Liver (tissue), 8 donors: ENCODE measurements at regions not wholly inside any gene's neighbourhood (a gene's known extent, or its start where the extent isn't known, plus 50 kb on each side); places are given as distances from the start of the nearest gene placed in this dataset.

Experiments
- DNase-seq: peaks from one replicate; pipeline ENCODE4 v3.0.0-alpha.2; 2017; ENCODE audit warnings: low spot score
- H3K27ac ChIP-seq, 2 donors: one replicate each; pipeline ENCODE4 v1.7.0; 2013; ENCODE audit warnings: inconsistent platforms in 2 of 2, low read length in 2 of 2, control low read depth in 1 of 2, low read depth in 1 of 2, mild to moderate bottlenecking in 1 of 2
- H3K27me3 ChIP-seq, 4 donors: one replicate each; pipeline versions ENCODE4 v1.6.1 to v1.7.0; 2013; ENCODE audit warnings: low read length in 3 of 4, inconsistent platforms in 1 of 4, mild to moderate bottlenecking in 1 of 4, moderate library complexity in 1 of 4; ENCODE audit not compliant: control insufficient read depth in 4 of 4, insufficient read depth in 4 of 4
- H3K36me3 ChIP-seq, 4 donors: one replicate each; pipeline versions ENCODE4 v1.6.1 to v1.7.0; 2013; ENCODE audit warnings: low read length in 3 of 4, mild to moderate bottlenecking in 3 of 4, low read depth in 1 of 4, moderate library complexity in 1 of 4; ENCODE audit not compliant: control insufficient read depth in 4 of 4, insufficient read depth in 3 of 4
- H3K4me1 ChIP-seq, 4 donors: one replicate each; pipeline versions ENCODE4 v1.6.1 to v1.7.0; 2013; ENCODE audit warnings: low read length in 3 of 4, mild to moderate bottlenecking in 3 of 4, moderate library complexity in 1 of 4; ENCODE audit not compliant: control insufficient read depth in 4 of 4, insufficient read depth in 4 of 4
- H3K4me3 ChIP-seq, 3 donors: one replicate each; pipeline versions ENCODE4 v1.6.1 to v1.7.0; 2013; ENCODE audit warnings: low read length in 3 of 3, control low read depth in 1 of 3, low read depth in 1 of 3, mild to moderate bottlenecking in 1 of 3
- H3K9ac ChIP-seq, 2 donors: one replicate each; pipeline ENCODE4 v1.7.0; 2013; ENCODE audit warnings: low read length in 2 of 2, mild to moderate bottlenecking in 2 of 2, moderate library complexity in 2 of 2, control low read depth in 1 of 2, low read depth in 1 of 2
- H3K9me3 ChIP-seq, 4 donors: one replicate each; pipeline versions ENCODE4 v1.6.1 to v1.7.0; 2013; ENCODE audit warnings: low read length in 3 of 4; ENCODE audit not compliant: control insufficient read depth in 4 of 4
- EGR1 ChIP-seq, 2 donors: IDR thresholded peaks; 2 replicates each; pipeline ENCODE4 v1.6.1; 2016 to 2018; ENCODE audit warnings: antibody characterized with exemption in 2 of 2, low read depth in 2 of 2
- FOXA1 ChIP-seq: IDR thresholded peaks from 2 replicates; pipeline ENCODE4 v1.6.1; 2016; ENCODE audit warnings: antibody characterized with exemption
- FOXA2 ChIP-seq: IDR thresholded peaks from 2 replicates; pipeline ENCODE4 v1.6.1; 2016; ENCODE audit warnings: antibody characterized with exemption
- GABPA ChIP-seq, 2 donors: IDR thresholded peaks in 1 of 2; conservative IDR thresholded peaks in 1 of 2; 2 replicates each; pipeline ENCODE4 v1.6.1; 2016; ENCODE audit warnings: antibody characterized with exemption in 2 of 2, mild to moderate bottlenecking in 1 of 2, moderate library complexity in 1 of 2
- HNF4A ChIP-seq, 2 donors: conservative IDR thresholded peaks; 2 replicates each; pipeline ENCODE4 v1.6.1; 2016; ENCODE audit warnings: antibody characterized with exemption in 2 of 2, mild to moderate bottlenecking in 2 of 2
- HNF4G ChIP-seq: IDR thresholded peaks from 2 replicates; pipeline ENCODE4 v1.6.1; 2016; ENCODE audit warnings: antibody characterized with exemption
- JUND ChIP-seq, 2 donors: IDR thresholded peaks; 2 replicates each; pipeline ENCODE4 v1.6.1; 2016; ENCODE audit warnings: antibody characterized with exemption in 2 of 2
- NR2F2 ChIP-seq: IDR thresholded peaks from 2 replicates; pipeline ENCODE4 v1.6.1; 2016; ENCODE audit warnings: antibody characterized with exemption
- RAD21 ChIP-seq, 2 donors: IDR thresholded peaks; 2 replicates each; pipeline ENCODE4 v1.6.1; 2016; ENCODE audit warnings: antibody characterized with exemption in 2 of 2, mild to moderate bottlenecking in 2 of 2
- RXRA ChIP-seq, 2 donors: IDR thresholded peaks; 2 replicates each; pipeline ENCODE4 v1.6.1; 2017 to 2018; ENCODE audit warnings: antibody characterized with exemption in 2 of 2, mild to moderate bottlenecking in 1 of 2
- SP1 ChIP-seq: IDR thresholded peaks from 2 replicates; pipeline ENCODE4 v1.6.1; 2018; ENCODE audit warnings: antibody characterized with exemption, mild to moderate bottlenecking
- TAF1 ChIP-seq: conservative IDR thresholded peaks from 2 replicates; pipeline ENCODE4 v1.6.1; 2016; ENCODE audit warnings: antibody characterized with exemption, mild to moderate bottlenecking
- YY1 ChIP-seq: IDR thresholded peaks from 2 replicates; pipeline ENCODE4 v1.6.1; 2016; ENCODE audit warnings: antibody characterized with exemption, mild to moderate bottlenecking
- WGBS: extraction: QIAGEN DNeasy Blood & Tissue Kit; methylation state at CpG from one replicate; pipeline ENCODE4 v1.1.7; 2013; 5-methylcytosine and 5-hydroxymethylcytosine counted together
- TF ChIP-seq, protein P1 (sequence below): IDR thresholded peaks from 2 replicates; pipeline ENCODE4 v1.6.1; 2016; ENCODE audit warnings: antibody characterized with exemption
- TF ChIP-seq, protein P2 (sequence below): fragments of 150-350 bp; IDR thresholded peaks from 2 replicates; pipeline ENCODE4 v1.5.1; 2017; ENCODE audit warnings: improper control_type of control experiment, low read depth, low read length; ENCODE audit not compliant: missing input control
- TF ChIP-seq, protein P3 (sequence below): IDR thresholded peaks from 2 replicates; pipeline ENCODE4 v1.6.1; 2016; ENCODE audit warnings: antibody characterized with exemption
- TF ChIP-seq, protein P4 (sequence below): IDR thresholded peaks from 2 replicates; pipeline ENCODE4 v1.6.1; 2016; ENCODE audit warnings: antibody characterized with exemption, mild to moderate bottlenecking
- TF ChIP-seq, protein P5 (sequence below): IDR thresholded peaks from 2 replicates; pipeline ENCODE4 v1.6.1; 2016; ENCODE audit warnings: antibody characterized with exemption
- donor health status: healthy.
- donor health status: healthy.
- donor health status: healthy.
- donor health status: healthy.
- donor health status: healthy.

DNA sequence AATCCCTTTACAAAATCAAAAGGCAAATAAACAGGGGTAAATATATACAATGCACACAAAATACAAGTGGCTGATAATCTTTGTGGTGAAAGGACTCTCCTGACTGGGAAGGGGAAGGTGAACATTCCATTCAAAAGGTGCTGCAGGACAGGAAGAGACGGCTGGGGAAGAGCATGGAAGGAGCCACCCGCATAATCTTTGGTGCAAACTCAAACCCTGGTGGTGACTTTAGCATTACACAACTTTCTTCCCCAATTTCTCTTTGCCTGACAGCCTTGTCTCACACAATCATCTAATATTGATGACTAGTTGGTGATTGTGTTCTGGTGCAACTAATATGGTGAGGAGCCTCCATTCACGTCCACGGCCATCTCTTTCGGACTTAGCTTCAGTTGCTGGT is 117.0 kb upstream of the EGFR start:
- H3K9me3 ChIP-seq, result no peaks in the 10 kb centered on the region
- no peaks in the 10 kb centered on the region for H3K36me3 ChIP-seq
- H3K4me3 ChIP-seq, result no peak overlapping the region
- TF ChIP-seq, protein P1, sequence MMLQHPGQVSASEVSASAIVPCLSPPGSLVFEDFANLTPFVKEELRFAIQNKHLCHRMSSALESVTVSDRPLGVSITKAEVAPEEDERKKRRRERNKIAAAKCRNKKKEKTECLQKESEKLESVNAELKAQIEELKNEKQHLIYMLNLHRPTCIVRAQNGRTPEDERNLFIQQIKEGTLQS, result no peak
- no peak for TF ChIP-seq JUND (IDR thresholded peaks at IDR 0.05)
- TF ChIP-seq HNF4G, result no peak
- TF ChIP-seq, protein P2, sequence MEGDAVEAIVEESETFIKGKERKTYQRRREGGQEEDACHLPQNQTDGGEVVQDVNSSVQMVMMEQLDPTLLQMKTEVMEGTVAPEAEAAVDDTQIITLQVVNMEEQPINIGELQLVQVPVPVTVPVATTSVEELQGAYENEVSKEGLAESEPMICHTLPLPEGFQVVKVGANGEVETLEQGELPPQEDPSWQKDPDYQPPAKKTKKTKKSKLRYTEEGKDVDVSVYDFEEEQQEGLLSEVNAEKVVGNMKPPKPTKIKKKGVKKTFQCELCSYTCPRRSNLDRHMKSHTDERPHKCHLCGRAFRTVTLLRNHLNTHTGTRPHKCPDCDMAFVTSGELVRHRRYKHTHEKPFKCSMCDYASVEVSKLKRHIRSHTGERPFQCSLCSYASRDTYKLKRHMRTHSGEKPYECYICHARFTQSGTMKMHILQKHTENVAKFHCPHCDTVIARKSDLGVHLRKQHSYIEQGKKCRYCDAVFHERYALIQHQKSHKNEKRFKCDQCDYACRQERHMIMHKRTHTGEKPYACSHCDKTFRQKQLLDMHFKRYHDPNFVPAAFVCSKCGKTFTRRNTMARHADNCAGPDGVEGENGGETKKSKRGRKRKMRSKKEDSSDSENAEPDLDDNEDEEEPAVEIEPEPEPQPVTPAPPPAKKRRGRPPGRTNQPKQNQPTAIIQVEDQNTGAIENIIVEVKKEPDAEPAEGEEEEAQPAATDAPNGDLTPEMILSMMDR, result no peak
- no peak for TF ChIP-seq FOXA1
- no peak for TF ChIP-seq HNF4A (conservative IDR thresholded peaks at IDR 0.05)
- no peak for TF ChIP-seq GABPA (IDR thresholded peaks at IDR 0.05 in 1 of 2, conservative IDR thresholded peaks at IDR 0.05 in 1 of 2)
- TF ChIP-seq EGR1 (IDR thresholded peaks at IDR 0.05; ENCODE audit: low read depth in 2 of 2), result no peak
- no peak for TF ChIP-seq TAF1
- TF ChIP-seq RXRA (IDR thresholded peaks at IDR 0.05), result no peak
- no peak for TF ChIP-seq RAD21 (IDR thresholded peaks at IDR 0.05)
- TF ChIP-seq FOXA2, result no peak
- TF ChIP-seq SP1, result no peak
- TF ChIP-seq, protein P3, sequence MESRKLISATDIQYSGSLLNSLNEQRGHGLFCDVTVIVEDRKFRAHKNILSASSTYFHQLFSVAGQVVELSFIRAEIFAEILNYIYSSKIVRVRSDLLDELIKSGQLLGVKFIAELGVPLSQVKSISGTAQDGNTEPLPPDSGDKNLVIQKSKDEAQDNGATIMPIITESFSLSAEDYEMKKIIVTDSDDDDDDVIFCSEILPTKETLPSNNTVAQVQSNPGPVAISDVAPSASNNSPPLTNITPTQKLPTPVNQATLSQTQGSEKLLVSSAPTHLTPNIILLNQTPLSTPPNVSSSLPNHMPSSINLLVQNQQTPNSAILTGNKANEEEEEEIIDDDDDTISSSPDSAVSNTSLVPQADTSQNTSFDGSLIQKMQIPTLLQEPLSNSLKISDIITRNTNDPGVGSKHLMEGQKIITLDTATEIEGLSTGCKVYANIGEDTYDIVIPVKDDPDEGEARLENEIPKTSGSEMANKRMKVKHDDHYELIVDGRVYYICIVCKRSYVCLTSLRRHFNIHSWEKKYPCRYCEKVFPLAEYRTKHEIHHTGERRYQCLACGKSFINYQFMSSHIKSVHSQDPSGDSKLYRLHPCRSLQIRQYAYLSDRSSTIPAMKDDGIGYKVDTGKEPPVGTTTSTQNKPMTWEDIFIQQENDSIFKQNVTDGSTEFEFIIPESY, result no peak
- TF ChIP-seq, protein P4, sequence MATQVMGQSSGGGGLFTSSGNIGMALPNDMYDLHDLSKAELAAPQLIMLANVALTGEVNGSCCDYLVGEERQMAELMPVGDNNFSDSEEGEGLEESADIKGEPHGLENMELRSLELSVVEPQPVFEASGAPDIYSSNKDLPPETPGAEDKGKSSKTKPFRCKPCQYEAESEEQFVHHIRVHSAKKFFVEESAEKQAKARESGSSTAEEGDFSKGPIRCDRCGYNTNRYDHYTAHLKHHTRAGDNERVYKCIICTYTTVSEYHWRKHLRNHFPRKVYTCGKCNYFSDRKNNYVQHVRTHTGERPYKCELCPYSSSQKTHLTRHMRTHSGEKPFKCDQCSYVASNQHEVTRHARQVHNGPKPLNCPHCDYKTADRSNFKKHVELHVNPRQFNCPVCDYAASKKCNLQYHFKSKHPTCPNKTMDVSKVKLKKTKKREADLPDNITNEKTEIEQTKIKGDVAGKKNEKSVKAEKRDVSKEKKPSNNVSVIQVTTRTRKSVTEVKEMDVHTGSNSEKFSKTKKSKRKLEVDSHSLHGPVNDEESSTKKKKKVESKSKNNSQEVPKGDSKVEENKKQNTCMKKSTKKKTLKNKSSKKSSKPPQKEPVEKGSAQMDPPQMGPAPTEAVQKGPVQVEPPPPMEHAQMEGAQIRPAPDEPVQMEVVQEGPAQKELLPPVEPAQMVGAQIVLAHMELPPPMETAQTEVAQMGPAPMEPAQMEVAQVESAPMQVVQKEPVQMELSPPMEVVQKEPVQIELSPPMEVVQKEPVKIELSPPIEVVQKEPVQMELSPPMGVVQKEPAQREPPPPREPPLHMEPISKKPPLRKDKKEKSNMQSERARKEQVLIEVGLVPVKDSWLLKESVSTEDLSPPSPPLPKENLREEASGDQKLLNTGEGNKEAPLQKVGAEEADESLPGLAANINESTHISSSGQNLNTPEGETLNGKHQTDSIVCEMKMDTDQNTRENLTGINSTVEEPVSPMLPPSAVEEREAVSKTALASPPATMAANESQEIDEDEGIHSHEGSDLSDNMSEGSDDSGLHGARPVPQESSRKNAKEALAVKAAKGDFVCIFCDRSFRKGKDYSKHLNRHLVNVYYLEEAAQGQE, result no peak
- TF ChIP-seq NR2F2, result no peak
- TF ChIP-seq, protein P5, sequence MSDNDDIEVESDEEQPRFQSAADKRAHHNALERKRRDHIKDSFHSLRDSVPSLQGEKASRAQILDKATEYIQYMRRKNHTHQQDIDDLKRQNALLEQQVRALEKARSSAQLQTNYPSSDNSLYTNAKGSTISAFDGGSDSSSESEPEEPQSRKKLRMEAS, result no peak
- TF ChIP-seq YY1, result no peak
- no peak overlapping the region for H3K9ac ChIP-seq
- 97% methylated on average over 5 of the region's 5 CpGs for WGBS
- no peak for DNase-seq
- no peak overlapping the region for H3K27ac ChIP-seq
- H3K4me1 ChIP-seq, result peaks cover 0 to 4% (median 0%) of the 10 kb centered on the region in 4 donors
- no peaks in the 10 kb centered on the region for H3K27me3 ChIP-seq
